Fibroblast of lung (primary cell): ENCODE measurements at regions not wholly inside any gene's neighbourhood (a gene's known extent, or its start where the extent isn't known, plus 50 kb on each side); places are given as distances from the start of the nearest gene placed in this dataset.
"Not testable (repeated sequence)": the region's sequence is repeated elsewhere in the genome, so short reads cannot be mapped to it uniquely, and the experiment has no call there.

Experiments
- DNase-seq, 2 donors: peaks; one replicate each; pipeline versions ENCODE4 v3.0.0 to v3.0.0-alpha.2; 2010; ENCODE audit warnings: low read depth in 2 of 2
- H2AFZ ChIP-seq: 2 replicates; pipeline ENCODE4 v1.5.1; 2012; ENCODE audit warnings: low read length, control low read depth, inconsistent platforms
- H3K27ac ChIP-seq: 2 replicates; pipeline ENCODE4 v1.5.1; 2011; ENCODE audit warnings: low read length, control low read depth; ENCODE audit not compliant: insufficient read depth
- H3K27me3 ChIP-seq: 2 replicates; pipeline ENCODE4 v1.5.1; 2011; ENCODE audit warnings: mild to moderate bottlenecking, low read length; ENCODE audit not compliant: control insufficient read depth, insufficient read depth
- H3K36me3 ChIP-seq: 2 replicates; pipeline ENCODE4 v1.5.1; 2011; ENCODE audit warnings: low read length; ENCODE audit not compliant: control insufficient read depth, insufficient read depth
- H3K4me1 ChIP-seq: 2 replicates; pipeline ENCODE4 v1.5.1; 2011; ENCODE audit warnings: low read length; ENCODE audit not compliant: control insufficient read depth, insufficient read depth; ENCODE audit errors: extremely low read depth
- H3K4me2 ChIP-seq: 2 replicates; pipeline ENCODE4 v1.5.1; 2011; ENCODE audit warnings: low read length, control low read depth; ENCODE audit not compliant: insufficient read depth; ENCODE audit errors: extremely low read depth
- H3K4me3 ChIP-seq, 4 experiments: fragments of 200-600 bp in 1 of 4; sonication (generic) in 1 of 4; replicated peaks in 1 of 4; 2 replicates each; pipeline ENCODE4 v1.5.1; 2011 to 2016; ENCODE audit warnings: low read length in 4 of 4, low read depth in 3 of 4, mild to moderate bottlenecking in 3 of 4, control low read depth in 2 of 4, inconsistent platforms in 1 of 4, mixed read lengths in 1 of 4; ENCODE audit not compliant: insufficient read depth in 1 of 4; ENCODE audit errors: control extremely low read depth in 1 of 4
- H3K79me2 ChIP-seq: 2 replicates; pipeline ENCODE4 v1.5.1; 2012; ENCODE audit warnings: mild to moderate bottlenecking, low read length, inconsistent platforms; ENCODE audit not compliant: control insufficient read depth, insufficient read depth
- H3K9ac ChIP-seq: 2 replicates; pipeline ENCODE4 v1.5.1; 2011; ENCODE audit warnings: mild to moderate bottlenecking, low read length, control low read depth; ENCODE audit not compliant: insufficient read depth
- H3K9me3 ChIP-seq: 2 replicates; pipeline ENCODE4 v1.5.1; 2012; ENCODE audit warnings: low read depth, low read length; ENCODE audit not compliant: control insufficient read depth, insufficient read depth
- H4K20me1 ChIP-seq: 2 replicates; pipeline ENCODE4 v1.5.1; 2011; ENCODE audit warnings: low read length; ENCODE audit not compliant: control insufficient read depth, insufficient read depth; ENCODE audit errors: extremely low read depth
- EZH2 ChIP-seq: IDR thresholded peaks from 2 replicates; pipeline ENCODE4 v1.5.1; 2012; ENCODE audit warnings: low read length, control low read depth, mild to moderate bottlenecking; ENCODE audit errors: missing control alignments
- TF ChIP-seq, protein P1 (sequence below), 2 donors: IDR thresholded peaks in 1 of 2; conservative IDR thresholded peaks in 1 of 2; 1 replicate in 1 of 2; 2 replicates in 1 of 2; pipeline ENCODE4 v1.5.1; 2011 to 2012; ENCODE audit warnings: low read length in 2 of 2, control low read depth in 1 of 2, inconsistent platforms in 1 of 2, low read depth in 1 of 2, mild to moderate bottlenecking in 1 of 2

DNA sequence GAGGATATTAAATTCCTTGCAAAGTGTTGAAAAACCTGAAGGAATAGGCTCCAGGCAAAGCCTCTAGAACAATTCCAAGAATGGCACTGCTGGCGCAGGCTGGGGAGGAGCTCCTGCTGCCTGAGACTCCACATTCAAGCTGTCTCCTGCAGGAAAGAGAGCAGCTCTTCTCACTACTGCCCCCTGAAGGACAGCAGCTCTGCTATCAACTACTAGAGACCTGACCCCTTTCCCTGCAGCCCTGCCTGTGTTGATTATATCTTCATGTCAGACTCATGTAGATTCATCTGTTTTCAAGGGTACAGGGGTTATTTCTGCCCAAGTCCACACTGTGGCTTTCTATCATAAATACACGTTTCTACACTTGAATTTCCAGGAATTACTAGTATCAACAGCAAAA is 249.7 kb downstream of the RPIA start:
- TF ChIP-seq, protein P1, sequence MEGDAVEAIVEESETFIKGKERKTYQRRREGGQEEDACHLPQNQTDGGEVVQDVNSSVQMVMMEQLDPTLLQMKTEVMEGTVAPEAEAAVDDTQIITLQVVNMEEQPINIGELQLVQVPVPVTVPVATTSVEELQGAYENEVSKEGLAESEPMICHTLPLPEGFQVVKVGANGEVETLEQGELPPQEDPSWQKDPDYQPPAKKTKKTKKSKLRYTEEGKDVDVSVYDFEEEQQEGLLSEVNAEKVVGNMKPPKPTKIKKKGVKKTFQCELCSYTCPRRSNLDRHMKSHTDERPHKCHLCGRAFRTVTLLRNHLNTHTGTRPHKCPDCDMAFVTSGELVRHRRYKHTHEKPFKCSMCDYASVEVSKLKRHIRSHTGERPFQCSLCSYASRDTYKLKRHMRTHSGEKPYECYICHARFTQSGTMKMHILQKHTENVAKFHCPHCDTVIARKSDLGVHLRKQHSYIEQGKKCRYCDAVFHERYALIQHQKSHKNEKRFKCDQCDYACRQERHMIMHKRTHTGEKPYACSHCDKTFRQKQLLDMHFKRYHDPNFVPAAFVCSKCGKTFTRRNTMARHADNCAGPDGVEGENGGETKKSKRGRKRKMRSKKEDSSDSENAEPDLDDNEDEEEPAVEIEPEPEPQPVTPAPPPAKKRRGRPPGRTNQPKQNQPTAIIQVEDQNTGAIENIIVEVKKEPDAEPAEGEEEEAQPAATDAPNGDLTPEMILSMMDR (conservative IDR thresholded peaks at IDR 0.05 in 1 of 2, IDR thresholded peaks at IDR 0.05 in 1 of 2; ENCODE audit: low read depth in 1 of 2, low read length in 2 of 2): peak in 1 of 2 donors; percentile 22

GRCh38 chr2:88942798-88943197 is 251.3 kb downstream of the RPIA start:
- Histone ChIP-seq H3K4me1 (no peaks in the 10 kb centered on the region), H3K79me2 (no peaks in the 10 kb centered on the region), H3K4me3 (no peak overlapping the region), H2AFZ (no peak overlapping the region), H4K20me1 (no peaks in the 10 kb centered on the region), H3K36me3 (no peaks in the 10 kb centered on the region), H3K9me3 (no peaks in the 10 kb centered on the region), H3K27me3 (no peaks in the 10 kb centered on the region), H3K9ac (no peak overlapping the region), H3K27ac (no peak overlapping the region), H3K4me2 (no peak overlapping the region)
- DNase-seq: no peak
- TF ChIP-seq EZH2: no peak
- TF ChIP-seq, protein P1 (conservative IDR thresholded peaks at IDR 0.05 in 1 of 2, IDR thresholded peaks at IDR 0.05 in 1 of 2; ENCODE audit: low read depth in 1 of 2, low read length in 2 of 2): no peak

More for the DNA sequence above, 249.7 kb downstream of the RPIA start:
- not testable (repeated sequence) for H4K20me1 ChIP-seq, DNase-seq, H3K9ac ChIP-seq, H3K27ac ChIP-seq, H3K9me3 ChIP-seq, H3K4me2 ChIP-seq, H3K27me3 ChIP-seq, H3K4me1 ChIP-seq, H3K4me3 ChIP-seq, H2AFZ ChIP-seq, H3K36me3 ChIP-seq, H3K79me2 ChIP-seq

DNA sequence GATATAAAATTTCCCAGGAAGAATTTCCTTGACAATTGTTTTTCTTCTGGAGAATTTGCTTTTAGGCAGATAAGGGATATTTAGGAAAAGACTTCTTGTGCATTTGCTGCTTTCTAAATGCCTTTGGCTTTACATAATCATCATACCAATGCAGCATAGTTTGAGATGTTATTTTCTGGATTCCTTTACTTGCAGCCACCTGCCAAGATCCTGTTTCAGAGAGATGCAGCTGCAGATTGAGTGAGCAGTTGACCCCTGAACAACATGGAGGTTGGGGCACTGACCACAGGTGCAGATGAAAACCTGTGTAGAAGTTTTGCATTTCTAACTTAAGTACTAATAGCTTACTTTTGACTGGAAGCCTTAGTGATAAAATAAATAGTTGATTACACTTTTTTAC is 257.9 kb downstream of the RPIA start:
- Histone ChIP-seq H4K20me1 (no peaks in the 10 kb centered on the region), H3K9ac (no peak overlapping the region), H3K4me3 (no peak overlapping the region), H3K4me1 (no peaks in the 10 kb centered on the region), H3K36me3 (no peaks in the 10 kb centered on the region), H2AFZ (no peak overlapping the region), H3K4me2 (no peak overlapping the region), H3K9me3 (no peaks in the 10 kb centered on the region), H3K27me3 (no peaks in the 10 kb centered on the region), H3K79me2 (no peaks in the 10 kb centered on the region), H3K27ac (no peak overlapping the region)
- no peak for DNase-seq
- no peak for TF ChIP-seq EZH2
- TF ChIP-seq, protein P1 (conservative IDR thresholded peaks at IDR 0.05 in 1 of 2, IDR thresholded peaks at IDR 0.05 in 1 of 2; ENCODE audit: low read depth in 1 of 2, low read length in 2 of 2): no peak
